Right atrium auricular region (tissue), 2 donors: ENCODE measurements at regions not wholly inside any gene's neighbourhood (a gene's known extent, or its start where the extent isn't known, plus 50 kb on each side); places are given as distances from the start of the nearest gene placed in this dataset.

Experiments used
- DNase-seq: peaks from one replicate; pipeline ENCODE4 v3.0.0-alpha.2; 2019; ENCODE audit warnings: low spot score
- H3K27ac ChIP-seq, 2 donors: fragments of 200-600 bp; sonication (generic); 1 replicate in 1 of 2; 2 replicates in 1 of 2; pipeline ENCODE4 v1.5.1; 2016 to 2019
- H3K27me3 ChIP-seq, 2 donors: fragments of 200-600 bp; sonication (generic); one replicate each; pipeline versions ENCODE4 v1.5.1 to v1.6.0; 2017 to 2019
- H3K36me3 ChIP-seq: fragments of 200-600 bp; sonication (generic); one replicate; pipeline ENCODE4 v1.5.1; 2016
- H3K4me1 ChIP-seq, 2 donors: fragments of 200-600 bp; sonication (generic); one replicate each; pipeline versions ENCODE4 v1.5.1 to v1.6.0; 2017 to 2019
- H3K4me3 ChIP-seq, 2 donors: fragments of 200-600 bp; sonication (generic); 1 replicate in 1 of 2; 2 replicates in 1 of 2; pipeline ENCODE4 v1.5.1; 2017 to 2019; ENCODE audit warnings: mild to moderate bottlenecking in 1 of 2, moderate library complexity in 1 of 2
- H3K9me3 ChIP-seq, 2 donors: fragments of 200-600 bp; sonication (generic); one replicate each; pipeline ENCODE4 v1.5.1; 2019
- TF ChIP-seq, protein P1 (sequence below), 2 donors: fragments of 200-600 bp; sonication (generic); IDR thresholded peaks; one replicate each; pipeline ENCODE4 v1.5.1; 2019; ENCODE audit warnings: antibody characterized with exemption in 2 of 2

DNA sequence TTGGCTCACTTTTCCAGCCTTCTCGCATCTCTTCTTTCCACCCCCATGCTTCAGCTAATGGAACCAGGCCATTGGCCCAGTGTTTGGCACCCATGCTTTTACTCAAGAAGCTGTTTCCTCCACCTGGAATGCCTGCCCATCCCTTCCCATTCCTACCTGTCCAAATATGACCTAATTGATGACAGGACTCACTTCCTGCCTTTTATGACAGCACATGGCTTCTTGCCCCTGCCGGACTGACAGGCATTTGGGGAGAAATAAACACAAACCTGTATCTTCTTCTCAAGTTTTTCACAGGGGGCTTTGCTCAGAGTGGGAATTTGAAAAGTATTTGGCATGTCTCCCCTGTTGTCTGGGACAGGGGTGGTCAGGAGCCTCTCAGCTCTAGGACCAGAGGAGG lies 120.1 kb downstream of the ABHD5 start:
- TF ChIP-seq, protein P1, sequence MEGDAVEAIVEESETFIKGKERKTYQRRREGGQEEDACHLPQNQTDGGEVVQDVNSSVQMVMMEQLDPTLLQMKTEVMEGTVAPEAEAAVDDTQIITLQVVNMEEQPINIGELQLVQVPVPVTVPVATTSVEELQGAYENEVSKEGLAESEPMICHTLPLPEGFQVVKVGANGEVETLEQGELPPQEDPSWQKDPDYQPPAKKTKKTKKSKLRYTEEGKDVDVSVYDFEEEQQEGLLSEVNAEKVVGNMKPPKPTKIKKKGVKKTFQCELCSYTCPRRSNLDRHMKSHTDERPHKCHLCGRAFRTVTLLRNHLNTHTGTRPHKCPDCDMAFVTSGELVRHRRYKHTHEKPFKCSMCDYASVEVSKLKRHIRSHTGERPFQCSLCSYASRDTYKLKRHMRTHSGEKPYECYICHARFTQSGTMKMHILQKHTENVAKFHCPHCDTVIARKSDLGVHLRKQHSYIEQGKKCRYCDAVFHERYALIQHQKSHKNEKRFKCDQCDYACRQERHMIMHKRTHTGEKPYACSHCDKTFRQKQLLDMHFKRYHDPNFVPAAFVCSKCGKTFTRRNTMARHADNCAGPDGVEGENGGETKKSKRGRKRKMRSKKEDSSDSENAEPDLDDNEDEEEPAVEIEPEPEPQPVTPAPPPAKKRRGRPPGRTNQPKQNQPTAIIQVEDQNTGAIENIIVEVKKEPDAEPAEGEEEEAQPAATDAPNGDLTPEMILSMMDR (IDR thresholded peaks at IDR 0.05), result no peak
- H3K4me1 ChIP-seq, result no peaks in the 10 kb centered on the region
- H3K27me3 ChIP-seq, result no peaks in the 10 kb centered on the region
- H3K27ac ChIP-seq, result no peak overlapping the region
- H3K4me3 ChIP-seq, result no peak overlapping the region
- no peaks in the 10 kb centered on the region for H3K36me3 ChIP-seq
- no peaks in the 10 kb centered on the region for H3K9me3 ChIP-seq
- DNase-seq, result no peak

DNA sequence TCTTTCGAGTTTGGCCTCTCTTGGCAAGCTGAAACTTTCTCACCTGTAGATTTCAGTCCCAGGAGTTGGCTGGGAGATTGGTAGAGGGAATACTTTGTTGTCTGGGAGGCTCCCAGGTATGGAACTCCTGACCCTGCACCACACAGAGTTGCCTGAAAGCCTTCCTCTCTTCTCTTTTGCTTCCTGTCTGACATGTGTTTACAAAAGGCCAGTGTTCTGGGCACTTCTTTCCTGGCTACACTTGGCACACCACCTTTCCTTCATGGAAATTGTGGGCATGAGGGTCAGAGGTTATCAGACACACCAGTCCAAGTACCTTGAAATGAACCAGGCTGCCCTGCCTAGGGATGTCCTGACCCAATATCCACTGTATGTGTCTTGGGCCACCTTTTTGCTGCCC lies 123.7 kb downstream of the ABHD5 start:
- Histone ChIP-seq H3K4me1 (no peaks in the 10 kb centered on the region), H3K9me3 (no peaks in the 10 kb centered on the region), H3K27ac (no peak overlapping the region), H3K36me3 (no peaks in the 10 kb centered on the region), H3K4me3 (no peak overlapping the region), H3K27me3 (no peaks in the 10 kb centered on the region)
- TF ChIP-seq, protein P1 (IDR thresholded peaks at IDR 0.05), result no peak
- DNase-seq, result no peak

DNA sequence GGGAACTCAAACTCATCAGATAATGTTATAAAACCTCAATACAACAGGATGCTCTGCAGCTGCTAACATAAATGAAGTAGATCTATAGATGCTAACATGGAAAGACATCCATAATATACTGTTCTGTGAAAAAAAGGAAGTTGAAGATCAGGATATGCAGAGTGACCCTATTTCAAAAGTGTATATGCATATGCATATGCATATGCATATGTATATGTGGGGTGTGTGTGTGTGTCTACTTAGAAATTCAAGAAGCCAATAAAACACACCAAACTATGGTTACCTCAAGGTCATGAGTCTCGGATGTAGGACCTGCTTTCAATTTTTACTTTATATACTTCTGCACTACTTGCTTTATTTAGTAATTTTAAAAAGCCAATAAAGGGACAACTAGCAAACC lies 125.6 kb downstream of the ABHD5 start:
- no peaks in the 10 kb centered on the region for H3K9me3 ChIP-seq
- DNase-seq, result no peak
- H3K36me3 ChIP-seq, result no peaks in the 10 kb centered on the region
- TF ChIP-seq, protein P1 (IDR thresholded peaks at IDR 0.05), result no peak
- no peaks in the 10 kb centered on the region for H3K27me3 ChIP-seq
- no peak overlapping the region for H3K27ac ChIP-seq
- no peak overlapping the region for H3K4me3 ChIP-seq
- H3K4me1 ChIP-seq, result no peaks in the 10 kb centered on the region

DNA sequence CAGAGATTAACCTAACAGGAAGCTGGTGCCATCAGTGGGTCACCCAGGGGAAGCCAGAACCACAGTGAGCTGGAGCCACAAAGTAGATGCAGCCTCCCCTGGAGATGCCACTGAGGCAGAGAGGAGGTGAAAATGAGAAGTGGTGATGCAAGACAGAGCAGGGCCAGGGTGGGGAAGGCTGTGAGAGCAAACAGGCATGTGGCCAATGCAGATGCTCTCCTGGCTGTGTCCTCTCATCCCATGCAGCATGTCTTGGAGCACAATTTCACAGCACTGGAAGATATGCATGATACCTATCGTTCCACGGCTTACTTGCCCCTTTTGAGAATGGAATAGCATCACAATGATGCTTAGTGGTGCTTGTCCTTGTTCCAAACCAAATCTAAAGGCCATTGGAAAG lies 126.3 kb downstream of the ABHD5 start:
- Histone ChIP-seq H3K36me3 (no peaks in the 10 kb centered on the region), H3K4me3 (no peak overlapping the region)
- TF ChIP-seq, protein P1 (IDR thresholded peaks at IDR 0.05), result no peak

DNA sequence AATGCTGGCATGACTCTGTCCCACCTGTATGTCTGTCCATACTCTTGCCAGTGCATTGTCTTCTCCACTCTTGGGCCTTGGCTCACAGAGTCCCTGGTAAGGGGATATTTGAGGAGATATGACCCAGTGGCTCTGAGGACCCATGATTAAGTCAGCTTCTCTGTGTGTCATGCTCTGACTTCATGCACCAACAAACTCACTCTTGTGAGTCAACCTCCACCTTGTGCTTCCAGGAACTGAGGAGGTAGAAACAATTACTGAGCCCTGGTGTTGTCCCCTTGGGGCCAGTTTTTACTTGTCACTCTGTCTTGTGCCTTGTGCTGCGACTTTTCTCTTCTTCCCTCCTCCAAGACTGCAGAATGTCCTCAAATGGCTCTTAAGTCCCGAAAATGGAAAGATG lies 127.1 kb downstream of the ABHD5 start:
- Histone ChIP-seq H3K4me3 (no peak overlapping the region), H3K9me3 (no peaks in the 10 kb centered on the region), H3K27me3 (no peaks in the 10 kb centered on the region), H3K36me3 (no peaks in the 10 kb centered on the region), H3K27ac (no peak overlapping the region), H3K4me1 (no peaks in the 10 kb centered on the region)
- DNase-seq, result no peak
- TF ChIP-seq, protein P1 (IDR thresholded peaks at IDR 0.05), result no peak

More for the DNA sequence above, 126.3 kb downstream of the ABHD5 start:
- Histone ChIP-seq H3K27ac (no peak overlapping the region), H3K9me3 (no peaks in the 10 kb centered on the region), H3K27me3 (no peaks in the 10 kb centered on the region), H3K4me1 (no peaks in the 10 kb centered on the region)
- DNase-seq, result no peak

DNA sequence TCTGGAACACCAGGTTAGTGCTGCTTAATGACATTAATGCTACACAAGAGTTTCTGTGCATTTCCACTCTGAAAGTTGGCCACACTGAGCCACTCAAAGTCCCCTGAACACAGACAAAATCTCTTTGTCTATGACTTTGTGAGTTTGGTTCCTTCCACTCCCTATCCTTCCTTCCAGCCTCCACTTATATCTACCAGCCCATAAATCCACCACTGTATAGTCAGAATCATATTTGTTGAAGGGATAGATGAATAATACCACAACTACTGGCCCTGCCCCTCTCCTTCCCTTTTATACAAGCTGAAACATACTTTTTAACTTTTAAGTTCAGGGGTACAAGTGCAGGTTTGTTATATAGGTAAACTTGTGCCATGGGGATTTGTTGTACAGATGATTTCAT lies 127.5 kb downstream of the ABHD5 start:
- DNase-seq, result no peak
- Histone ChIP-seq H3K4me3 (no peak overlapping the region), H3K36me3 (no peaks in the 10 kb centered on the region), H3K27ac (no peak overlapping the region), H3K9me3 (no peaks in the 10 kb centered on the region), H3K27me3 (no peaks in the 10 kb centered on the region), H3K4me1 (no peaks in the 10 kb centered on the region)
- TF ChIP-seq, protein P1 (IDR thresholded peaks at IDR 0.05), result no peak
